ENCODE measurements at regions not wholly inside any gene's neighbourhood (a gene's known extent, or its start where the extent isn't known, plus 50 kb on each side); places are given as distances from the start of the nearest gene placed in this dataset.

- no peak overlapping the region for H2AFZ ChIP-seq (ENCODE audit: low read depth, low read length)
- no peak overlapping the region for H3K4me3 ChIP-seq (ENCODE audit: low read length)
- no peaks in the 10 kb centered on the region for H3K27me3 ChIP-seq (ENCODE audit: insufficient read depth, low read depth, low read length)
- TF ChIP-seq RAD21 (conservative IDR thresholded peaks at IDR 0.05) (no peak), TAF1 (IDR thresholded peaks at IDR 0.05; ENCODE audit: low read depth) (no peak), POLR2AphosphoS5 (IDR thresholded peaks at IDR 0.05) (no peak), MXI1 (conservative IDR thresholded peaks at IDR 0.05; ENCODE audit: poor library complexity, severe bottlenecking) (no peak), SMC3 (conservative IDR thresholded peaks at IDR 0.05; ENCODE audit: poor library complexity) (no peak), EZH2 (IDR thresholded peaks at IDR 0.05; ENCODE audit: borderline replicate concordance, insufficient read depth, low read length, poor library complexity, severe bottlenecking) (no peak), REST (IDR thresholded peaks at IDR 0.05; ENCODE audit: borderline replicate concordance) (no peak), EP300 (conservative IDR thresholded peaks at IDR 0.05; ENCODE audit: poor library complexity, severe bottlenecking) (no peak), CTCF (IDR thresholded peaks at IDR 0.05; ENCODE audit: poor library complexity, severe bottlenecking) (no peak)
- no peaks in the 10 kb centered on the region for H3K36me3 ChIP-seq (ENCODE audit: insufficient read depth, low read length)
- no peak overlapping the region for H3K9ac ChIP-seq (ENCODE audit: low read length)
- no peak overlapping the region for H3K4me2 ChIP-seq (ENCODE audit: low read length)
- no peaks in the 10 kb centered on the region for H3K9me2 ChIP-seq (ENCODE audit: insufficient read depth, low read length)
- no peaks in the 10 kb centered on the region for H4K20me1 ChIP-seq (ENCODE audit: insufficient read depth)
- H3K79me2 ChIP-seq (replicated peaks; ENCODE audit: insufficient read depth, low read length): no peaks in the 10 kb centered on the region
- H3K9me3 ChIP-seq (ENCODE audit: low read length): no peaks in the 10 kb centered on the region
- no peak overlapping the region for H3K27ac ChIP-seq (ENCODE audit: low read length)
- no peaks in the 10 kb centered on the region for H3F3A ChIP-seq (ENCODE audit: insufficient read depth, low read length, poor library complexity, severe bottlenecking)
Measured at GRCh38 chr2:88321449-88322248, 130.8 kb downstream of the FOXI3 start.

- no peak overlapping the region for H3K4me2 ChIP-seq (ENCODE audit: low read length)
- H3K9me2 ChIP-seq (ENCODE audit: insufficient read depth, low read length): no peaks in the 10 kb centered on the region
- no peaks in the 10 kb centered on the region for H3K36me3 ChIP-seq (ENCODE audit: insufficient read depth, low read length)
- no peak for TF ChIP-seq TAF1 (IDR thresholded peaks at IDR 0.05; ENCODE audit: low read depth)
- TF ChIP-seq CTCF (IDR thresholded peaks at IDR 0.05; ENCODE audit: poor library complexity, severe bottlenecking): no peak
- no peak for TF ChIP-seq POLR2AphosphoS5 (IDR thresholded peaks at IDR 0.05)
- no peak for TF ChIP-seq EP300 (conservative IDR thresholded peaks at IDR 0.05; ENCODE audit: poor library complexity, severe bottlenecking)
- TF ChIP-seq EZH2 (IDR thresholded peaks at IDR 0.05; ENCODE audit: borderline replicate concordance, insufficient read depth, low read length, poor library complexity, severe bottlenecking): no peak
- TF ChIP-seq MXI1 (conservative IDR thresholded peaks at IDR 0.05; ENCODE audit: poor library complexity, severe bottlenecking): no peak
- TF ChIP-seq SMC3 (conservative IDR thresholded peaks at IDR 0.05; ENCODE audit: poor library complexity): no peak
- TF ChIP-seq REST (IDR thresholded peaks at IDR 0.05; ENCODE audit: borderline replicate concordance): no peak
- TF ChIP-seq RAD21 (conservative IDR thresholded peaks at IDR 0.05): no peak
- no peaks in the 10 kb centered on the region for H3K79me2 ChIP-seq (replicated peaks; ENCODE audit: insufficient read depth, low read length)
- H3K27me3 ChIP-seq (ENCODE audit: insufficient read depth, low read depth, low read length): no peaks in the 10 kb centered on the region
- H3K27ac ChIP-seq (ENCODE audit: low read length): no peak overlapping the region
- H3F3A ChIP-seq (ENCODE audit: insufficient read depth, low read length, poor library complexity, severe bottlenecking): no peaks in the 10 kb centered on the region
- H4K20me1 ChIP-seq (ENCODE audit: insufficient read depth): no peaks in the 10 kb centered on the region
- H3K9ac ChIP-seq (ENCODE audit: low read length): no peak overlapping the region
- no peaks in the 10 kb centered on the region for H3K9me3 ChIP-seq (ENCODE audit: low read length)
- no peak overlapping the region for H3K4me3 ChIP-seq (ENCODE audit: low read length)
- H2AFZ ChIP-seq (ENCODE audit: low read depth, low read length): no peak overlapping the region
Measured at GRCh38 chr2:88320076-88320773, 132.3 kb downstream of the FOXI3 start.
